Astrocyte (in vitro differentiated cells and primary cell): ENCODE measurements at regions not wholly inside any gene's neighbourhood (a gene's known extent, or its start where the extent isn't known, plus 50 kb on each side); places are given as distances from the start of the nearest gene placed in this dataset.

Source experiments
- CTCF ChIP-seq: IDR thresholded peaks from 2 replicates; pipeline ENCODE4 v1.5.1; 2011; ENCODE audit warnings: low read depth, mild to moderate bottlenecking, inconsistent platforms, low read length, moderate library complexity; ENCODE audit not compliant: insufficient read depth
- EZH2 ChIP-seq: IDR thresholded peaks from 2 replicates; pipeline ENCODE4 v1.6.1; 2012; ENCODE audit warnings: mild to moderate bottlenecking, low read length, inconsistent platforms; ENCODE audit not compliant: insufficient read depth

DNA sequence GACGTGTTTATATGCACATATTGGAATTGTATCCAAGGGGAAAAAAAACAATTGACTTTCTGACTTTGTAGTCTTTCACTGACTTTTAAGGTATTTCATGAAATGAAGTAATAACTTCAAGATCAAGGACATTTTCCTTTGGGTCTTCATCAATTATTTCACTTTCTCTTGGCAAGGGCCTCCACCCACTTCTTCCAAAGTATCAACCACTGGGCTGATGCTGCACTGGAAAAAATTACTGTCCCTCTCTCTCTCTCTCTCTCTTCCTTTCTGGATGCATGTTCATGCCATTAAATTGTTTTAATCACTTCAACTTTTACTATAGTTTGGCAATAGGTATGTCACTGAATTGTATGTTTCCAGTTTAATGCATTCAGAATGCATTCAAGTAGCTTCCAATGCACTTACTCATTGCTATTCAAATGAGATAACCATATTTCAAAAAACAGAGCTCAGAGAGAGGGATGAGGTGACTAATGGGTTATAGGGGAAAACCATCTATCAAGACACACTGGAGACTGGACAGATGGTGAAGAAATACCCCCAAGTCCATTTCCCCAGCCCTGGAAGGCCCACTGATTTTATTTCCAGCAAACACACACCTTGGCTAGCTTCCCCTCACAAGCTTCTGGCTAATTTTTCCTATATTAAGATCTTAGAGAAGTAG lies 585.3 kb downstream of the EBF1 start:
- TF ChIP-seq CTCF, result no peak
- TF ChIP-seq EZH2, result no peak
